ENCODE measurements at regions not wholly inside any gene's neighbourhood (a gene's known extent, or its start where the extent isn't known, plus 50 kb on each side); places are given as distances from the start of the nearest gene placed in this dataset.
"Not testable (repeated sequence)": the region's sequence is repeated elsewhere in the genome, so short reads cannot be mapped to it uniquely, and the experiment has no call there.

DNA sequence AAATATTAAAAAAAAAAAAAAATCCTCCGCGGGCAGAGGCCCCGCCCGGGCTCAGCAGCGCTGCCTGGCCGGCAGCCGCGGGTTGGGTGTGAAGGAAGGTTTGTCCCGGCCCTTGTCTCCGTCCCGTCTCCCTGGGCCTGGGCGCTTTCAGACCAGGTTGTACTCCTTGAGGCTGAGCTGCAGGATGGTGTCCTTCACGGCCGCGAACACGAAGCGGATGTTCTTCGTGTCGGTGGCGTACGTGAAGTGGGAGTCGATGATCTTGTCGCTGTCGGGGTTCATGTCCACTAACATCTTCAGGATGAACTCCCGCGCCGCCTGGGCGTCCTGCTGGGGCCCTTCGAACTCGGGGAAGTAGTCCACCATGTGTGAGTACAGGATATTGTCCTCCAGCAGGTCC, 123.7 kb upstream of the KCTD7 start:
- no peak for DNase-seq (ENCODE audit: unreplicated experiment)
- Mint-ChIP-seq H3K27ac (ENCODE audit: low read depth, unreplicated experiment) (no peak overlapping the region), H3K4me3 (ENCODE audit: unreplicated experiment) (no peak overlapping the region), H3K36me3 (ENCODE audit: insufficient read depth, unreplicated experiment) (no peaks in the 10 kb centered on the region), H3K9me3 (ENCODE audit: unreplicated experiment) (no peaks in the 10 kb centered on the region), H3K4me1 (ENCODE audit: insufficient read depth, unreplicated experiment) (no peaks in the 10 kb centered on the region), H3K27me3 (ENCODE audit: insufficient read depth, unreplicated experiment) (peaks cover 12% of the 10 kb centered on the region)
- BruUV-seq (replicated peaks), result no TSS peak
- ChIA-PET POLR2A (no interaction called here), CTCF (interaction anchor here (0.6 kb wide), 1 partner anchor 8 kb away, joined by 4 read pairs; no protein-coding TSS in a partner anchor)
- no peak for TF ChIP-seq CTCF (IDR thresholded peaks at IDR 0.05; ENCODE audit: unreplicated experiment)
- intact Hi-C loops (cut with micrococcal nuclease), result no loop called here

DNA sequence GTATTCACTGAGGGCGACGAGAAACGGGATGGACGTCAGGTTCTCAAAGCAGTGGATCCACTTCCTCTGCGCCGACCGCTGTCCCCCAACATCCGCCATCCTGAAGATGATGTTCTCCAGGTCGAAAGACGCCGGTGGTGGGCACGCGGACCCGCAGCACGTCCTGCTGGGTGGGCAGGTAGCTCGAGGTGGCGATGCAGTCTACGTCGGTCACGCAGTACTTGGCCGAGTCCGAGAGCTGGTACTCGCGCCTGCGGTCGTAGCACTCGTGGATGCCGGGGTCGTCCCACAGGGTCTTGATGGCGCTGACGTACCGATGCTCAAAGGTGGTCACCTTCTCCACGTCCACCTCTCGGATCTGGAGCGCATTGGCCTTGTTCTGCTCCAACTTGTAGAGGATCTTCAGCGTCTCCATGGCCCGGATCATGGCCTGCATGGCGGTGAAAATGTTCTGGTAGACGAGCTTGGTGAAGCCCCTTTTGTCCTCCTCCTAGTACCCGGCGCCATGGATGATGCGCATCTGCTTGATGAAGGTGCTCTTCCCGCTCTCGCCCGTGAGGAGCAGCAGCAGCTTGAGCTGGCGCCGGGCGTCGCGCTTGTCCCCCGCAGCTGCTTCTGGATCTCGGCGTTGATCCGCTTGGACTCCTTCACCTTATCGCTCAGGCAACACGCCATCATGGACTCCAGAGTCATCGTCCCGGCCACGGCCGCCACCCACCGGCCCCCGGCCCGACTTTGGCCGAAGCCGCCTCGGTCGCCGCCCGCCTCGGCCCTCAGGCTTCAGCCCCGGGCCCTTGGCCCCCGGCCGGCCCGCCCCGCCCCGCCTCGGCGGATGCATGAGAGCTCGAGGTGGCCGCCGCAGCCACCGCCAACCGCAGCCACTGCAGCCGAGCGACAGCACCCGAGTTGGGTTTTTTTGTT, 122.9 kb upstream of the KCTD7 start:
- intact Hi-C loops (cut with micrococcal nuclease), result no loop called here
- DNase-seq (ENCODE audit: unreplicated experiment), result no peak
- Mint-ChIP-seq H3K36me3 (ENCODE audit: insufficient read depth, unreplicated experiment) (no peaks in the 10 kb centered on the region), H3K4me1 (ENCODE audit: insufficient read depth, unreplicated experiment) (no peaks in the 10 kb centered on the region), H3K27me3 (ENCODE audit: insufficient read depth, unreplicated experiment) (peaks cover 12% of the 10 kb centered on the region), H3K9me3 (ENCODE audit: unreplicated experiment) (no peaks in the 10 kb centered on the region), H3K27ac (ENCODE audit: low read depth, unreplicated experiment) (no peak overlapping the region), H3K4me3 (ENCODE audit: unreplicated experiment) (no peak overlapping the region)
- ChIA-PET CTCF (interaction anchor here (0.6 to 0.7 kb wide), 3 partner anchors 7 to 436 kb away, joined by 3 to 4 read pairs (median 3); no protein-coding TSS in a partner anchor), POLR2A (no interaction called here)
- no peak for TF ChIP-seq CTCF (IDR thresholded peaks at IDR 0.05; ENCODE audit: unreplicated experiment)
- no TSS peak for BruUV-seq (replicated peaks)

DNA sequence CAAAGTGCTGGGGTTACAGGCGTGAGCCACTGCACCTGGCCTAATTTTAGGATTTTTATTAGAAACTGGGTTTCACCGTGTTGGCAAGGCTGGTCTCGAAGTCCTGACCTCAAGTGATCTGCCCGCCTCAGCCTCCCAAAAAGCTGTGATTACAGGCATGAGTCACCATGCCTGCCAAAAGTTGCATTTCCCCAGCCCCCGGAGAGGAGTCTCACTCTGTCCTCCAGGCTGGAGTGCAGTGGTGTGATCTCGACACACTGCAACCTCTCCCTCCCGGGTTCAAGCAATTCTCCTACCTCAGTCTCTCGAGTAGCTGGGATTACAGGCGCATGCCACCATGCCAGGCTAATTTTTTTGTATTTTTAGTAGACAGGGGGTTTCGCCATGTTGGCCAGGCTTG, 122.0 kb upstream of the KCTD7 start:
- H3K36me3 Mint-ChIP-seq (ENCODE audit: insufficient read depth, unreplicated experiment); H3K4me3 Mint-ChIP-seq (ENCODE audit: unreplicated experiment); BruUV-seq (replicated peaks); H3K9me3 Mint-ChIP-seq (ENCODE audit: unreplicated experiment); DNase-seq (ENCODE audit: unreplicated experiment); CTCF ChIA-PET; H3K4me1 Mint-ChIP-seq (ENCODE audit: insufficient read depth, unreplicated experiment); POLR2A ChIA-PET; intact Hi-C loops (cut with micrococcal nuclease); H3K27ac Mint-ChIP-seq (ENCODE audit: low read depth, unreplicated experiment): not testable (repeated sequence)
- peaks cover 12% of the 10 kb centered on the region for H3K27me3 Mint-ChIP-seq (ENCODE audit: insufficient read depth, unreplicated experiment)

- ChIA-PET CTCF (interaction anchor here (1.2 kb wide), 1 partner anchor 15 kb away, joined by 4 read pairs; no protein-coding TSS in a partner anchor), POLR2A (interaction anchor here (0.6 to 2.6 kb wide), 2 partner anchors 14 to 795 kb away, joined by 3 to 9 read pairs; no protein-coding TSS in a partner anchor)
- H3K36me3 Mint-ChIP-seq (ENCODE audit: insufficient read depth, unreplicated experiment), result no peaks in the 10 kb centered on the region
- H3K9me3 Mint-ChIP-seq (ENCODE audit: unreplicated experiment), result no peaks in the 10 kb centered on the region
- no peak overlapping the region for H3K27ac Mint-ChIP-seq (ENCODE audit: low read depth, unreplicated experiment)
- BruUV-seq (replicated peaks), result no TSS peak
- no peak overlapping the region for H3K4me3 Mint-ChIP-seq (ENCODE audit: unreplicated experiment)
- intact Hi-C loops (cut with micrococcal nuclease), result no loop called here
- peaks cover 12% of the 10 kb centered on the region for H3K27me3 Mint-ChIP-seq (ENCODE audit: insufficient read depth, unreplicated experiment)
- no peak for TF ChIP-seq CTCF (IDR thresholded peaks at IDR 0.05; ENCODE audit: unreplicated experiment)
- no peak for DNase-seq (ENCODE audit: unreplicated experiment)
- no peaks in the 10 kb centered on the region for H3K4me1 Mint-ChIP-seq (ENCODE audit: insufficient read depth, unreplicated experiment)
These were observed 120.9 kb upstream of the KCTD7 start for GRCh38 chr7:66507764-66508296.
